SK-N-MC (cell line): ENCODE measurements at regions not wholly inside any gene's neighbourhood (a gene's known extent, or its start where the extent isn't known, plus 50 kb on each side); places are given as distances from the start of the nearest gene placed in this dataset.

Experiments
- EZH2 ChIP-seq: fragments of 200-600 bp; sonication (generic); IDR thresholded peaks from one replicate; pipeline ENCODE4 v1.6.1; 2017; ENCODE audit warnings: antibody characterized with exemption
- POLR2AphosphoS5 ChIP-seq: IDR thresholded peaks from 2 replicates; pipeline ENCODE4 v1.6.1; 2012; ENCODE audit warnings: mild to moderate bottlenecking, low read depth, low read length, borderline replicate concordance

GRCh38 chr1:110760321-110760720 is 85.6 kb upstream of the KCNA3 start:
- TF ChIP-seq POLR2AphosphoS5: no peak
- TF ChIP-seq EZH2: no peak
